WERI-Rb-1 (cell line): ENCODE measurements at regions not wholly inside any gene's neighbourhood (a gene's known extent, or its start where the extent isn't known, plus 50 kb on each side); places are given as distances from the start of the nearest gene placed in this dataset.
"Not testable (repeated sequence)": the region's sequence is repeated elsewhere in the genome, so short reads cannot be mapped to it uniquely, and the experiment has no call there.

Source experiments
- DNase-seq: peaks from one replicate; pipeline ENCODE4 v3.0.0-alpha.2; 2020
- H3K27ac ChIP-seq: fragments of 250-450 bp; sonication (Bioruptor Pico); 2 replicates; pipeline ENCODE4 v1.5.1; 2020; ENCODE audit warnings: mild to moderate bottlenecking, moderate library complexity
- H3K27me3 ChIP-seq: fragments of 250-450 bp; sonication (Bioruptor Pico); 2 replicates; pipeline ENCODE4 v1.5.1; 2021; ENCODE audit warnings: mild to moderate bottlenecking, low read depth, moderate library complexity; ENCODE audit not compliant: insufficient read depth, severe bottlenecking
- H3K36me3 ChIP-seq: fragments of 250-450 bp; sonication (Bioruptor Pico); 2 replicates; pipeline ENCODE4 v1.5.1; 2020; ENCODE audit warnings: mild to moderate bottlenecking, moderate library complexity
- H3K4me3 ChIP-seq: 2 replicates; pipeline ENCODE4 v1.5.1; 2011; ENCODE audit warnings: low read depth, mild to moderate bottlenecking, control low read depth, low read length
- H3K9me3 ChIP-seq: fragments of 250-450 bp; sonication (Bioruptor Pico); 2 replicates; pipeline ENCODE4 v1.5.1; 2021; ENCODE audit warnings: mild to moderate bottlenecking, moderate library complexity; ENCODE audit not compliant: severe bottlenecking
- TF ChIP-seq, protein P1 (sequence below): IDR thresholded peaks from 2 replicates; pipeline ENCODE4 v1.5.1; 2011; ENCODE audit warnings: low read depth, mild to moderate bottlenecking, control low read depth, inconsistent platforms, low read length

DNA sequence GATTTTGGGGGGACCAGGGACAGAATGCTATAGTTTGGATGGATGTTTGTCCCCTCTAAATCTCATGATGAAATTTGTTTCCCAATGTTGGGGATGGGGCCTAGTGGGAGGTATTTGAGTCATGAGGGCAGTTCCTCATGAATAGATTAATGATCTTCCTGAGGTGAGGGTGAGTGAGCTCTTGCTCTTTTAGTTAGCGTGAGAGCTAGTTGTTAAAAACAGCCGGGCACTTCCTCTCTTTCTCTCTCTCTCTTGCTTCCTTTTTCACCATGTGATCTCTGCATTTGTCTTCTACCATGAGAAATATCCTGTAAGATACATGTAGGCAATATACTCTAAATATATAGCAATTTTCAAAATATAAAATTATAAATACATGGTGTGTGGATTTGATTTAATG, 290.8 kb upstream of the PCDH9 start:
- TF ChIP-seq, protein P1, sequence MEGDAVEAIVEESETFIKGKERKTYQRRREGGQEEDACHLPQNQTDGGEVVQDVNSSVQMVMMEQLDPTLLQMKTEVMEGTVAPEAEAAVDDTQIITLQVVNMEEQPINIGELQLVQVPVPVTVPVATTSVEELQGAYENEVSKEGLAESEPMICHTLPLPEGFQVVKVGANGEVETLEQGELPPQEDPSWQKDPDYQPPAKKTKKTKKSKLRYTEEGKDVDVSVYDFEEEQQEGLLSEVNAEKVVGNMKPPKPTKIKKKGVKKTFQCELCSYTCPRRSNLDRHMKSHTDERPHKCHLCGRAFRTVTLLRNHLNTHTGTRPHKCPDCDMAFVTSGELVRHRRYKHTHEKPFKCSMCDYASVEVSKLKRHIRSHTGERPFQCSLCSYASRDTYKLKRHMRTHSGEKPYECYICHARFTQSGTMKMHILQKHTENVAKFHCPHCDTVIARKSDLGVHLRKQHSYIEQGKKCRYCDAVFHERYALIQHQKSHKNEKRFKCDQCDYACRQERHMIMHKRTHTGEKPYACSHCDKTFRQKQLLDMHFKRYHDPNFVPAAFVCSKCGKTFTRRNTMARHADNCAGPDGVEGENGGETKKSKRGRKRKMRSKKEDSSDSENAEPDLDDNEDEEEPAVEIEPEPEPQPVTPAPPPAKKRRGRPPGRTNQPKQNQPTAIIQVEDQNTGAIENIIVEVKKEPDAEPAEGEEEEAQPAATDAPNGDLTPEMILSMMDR, result no peak
- Histone ChIP-seq H3K4me3 (no peak overlapping the region), H3K9me3 (no peaks in the 10 kb centered on the region), H3K36me3 (no peaks in the 10 kb centered on the region), H3K27me3 (no peaks in the 10 kb centered on the region), H3K27ac (no peak overlapping the region)
- DNase-seq, result no peak

DNA sequence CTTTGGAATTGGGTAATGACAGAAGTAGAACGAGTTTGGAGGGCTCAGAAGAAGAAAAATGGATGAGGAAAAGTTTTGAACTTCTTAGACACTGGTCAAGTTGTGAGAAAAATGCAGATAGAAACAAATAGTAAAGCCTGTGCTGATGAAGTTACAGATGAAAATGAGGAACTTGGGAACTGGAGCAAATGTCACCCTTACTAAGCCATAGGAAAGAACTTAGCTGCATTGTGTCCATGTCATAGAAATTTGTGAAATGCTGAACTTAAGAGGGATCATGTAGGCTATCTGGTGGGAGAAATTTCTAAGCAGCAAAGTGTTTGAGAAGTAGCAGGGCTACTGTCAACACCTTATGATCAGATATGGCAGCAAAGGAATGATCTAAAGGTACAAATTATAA, 289.2 kb upstream of the PCDH9 start:
- Histone ChIP-seq H3K36me3 (no peaks in the 10 kb centered on the region), H3K9me3 (no peaks in the 10 kb centered on the region), H3K27ac (no peak overlapping the region), H3K4me3 (no peak overlapping the region), H3K27me3 (no peaks in the 10 kb centered on the region)
- TF ChIP-seq, protein P1, result no peak
- DNase-seq, result no peak

DNA sequence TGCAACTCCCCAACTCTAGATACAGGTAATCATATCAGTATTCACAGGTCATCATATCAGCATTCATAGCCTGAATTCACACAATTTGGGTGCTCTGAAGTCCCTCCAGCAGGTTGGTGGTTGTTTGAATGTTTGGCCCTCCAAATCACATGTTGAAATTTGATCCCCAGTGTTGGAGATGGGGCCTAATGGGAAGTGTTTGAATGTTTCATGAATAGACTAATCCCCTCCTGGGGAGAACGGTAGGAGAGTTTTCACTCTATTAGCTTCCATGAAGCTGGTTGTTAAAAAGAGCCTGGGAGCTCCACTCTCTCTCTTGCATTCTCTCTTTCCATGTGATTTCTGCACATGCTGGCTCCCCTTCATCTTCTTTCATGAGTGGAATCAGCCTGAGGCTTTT, 288.6 kb upstream of the PCDH9 start:
- DNase-seq, result no peak
- no peak overlapping the region for H3K4me3 ChIP-seq

DNA sequence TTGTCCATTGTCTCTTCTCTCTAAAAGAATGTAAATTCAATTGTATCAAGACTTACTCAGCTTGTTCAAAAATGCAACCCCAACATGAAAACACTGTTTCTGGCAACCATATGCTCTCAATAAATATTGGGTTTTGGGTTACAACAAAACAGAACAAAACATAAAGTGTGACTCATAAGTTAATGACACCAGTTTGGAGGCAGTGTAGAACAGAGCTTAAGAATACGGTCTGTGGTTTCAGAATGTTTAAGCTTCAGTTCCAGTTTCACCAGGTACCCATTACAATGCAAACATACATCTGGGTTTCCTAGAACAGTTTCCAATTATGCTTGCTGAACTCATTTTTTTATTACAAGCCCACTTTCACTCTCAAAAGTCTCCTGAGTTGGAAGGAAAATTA, 285.8 kb upstream of the PCDH9 start:
- Histone ChIP-seq H3K4me3 (no peak overlapping the region), H3K9me3 (no peaks in the 10 kb centered on the region), H3K27ac (no peak overlapping the region), H3K36me3 (no peaks in the 10 kb centered on the region), H3K27me3 (no peaks in the 10 kb centered on the region)
- TF ChIP-seq, protein P1, result no peak
- no peak for DNase-seq

More for the DNA sequence above, 288.6 kb upstream of the PCDH9 start:
- H3K36me3 ChIP-seq, result no peaks in the 10 kb centered on the region
- no peak overlapping the region for H3K27ac ChIP-seq
- H3K27me3 ChIP-seq, result no peaks in the 10 kb centered on the region
- TF ChIP-seq, protein P1, result no peak
- H3K9me3 ChIP-seq, result no peaks in the 10 kb centered on the region

DNA sequence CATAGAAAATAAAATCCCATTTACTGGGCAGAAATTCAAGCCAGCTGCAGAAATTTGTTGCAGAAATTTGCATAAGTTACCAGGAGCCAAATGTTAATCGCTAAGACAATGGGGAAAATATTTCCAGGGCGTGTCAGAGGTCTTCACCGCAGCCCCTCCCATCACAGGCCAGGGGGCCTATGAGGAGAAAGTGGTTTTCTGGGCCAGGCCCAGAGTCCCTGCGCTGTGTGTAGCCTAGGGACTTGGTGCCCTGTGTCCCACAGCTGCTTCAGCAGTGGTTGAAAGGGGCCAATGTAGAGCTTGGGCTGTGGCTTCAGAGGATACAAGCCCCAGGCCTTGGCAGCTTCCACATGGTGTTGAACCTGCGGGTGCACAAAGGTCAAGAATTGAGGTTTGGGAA, 278.9 kb upstream of the PCDH9 start:
- Histone ChIP-seq H3K9me3 (no peaks in the 10 kb centered on the region), H3K36me3 (no peaks in the 10 kb centered on the region), H3K27me3 (no peaks in the 10 kb centered on the region), H3K4me3 (no peak overlapping the region), H3K27ac (no peak overlapping the region)
- DNase-seq, result no peak
- TF ChIP-seq, protein P1, result no peak

DNA sequence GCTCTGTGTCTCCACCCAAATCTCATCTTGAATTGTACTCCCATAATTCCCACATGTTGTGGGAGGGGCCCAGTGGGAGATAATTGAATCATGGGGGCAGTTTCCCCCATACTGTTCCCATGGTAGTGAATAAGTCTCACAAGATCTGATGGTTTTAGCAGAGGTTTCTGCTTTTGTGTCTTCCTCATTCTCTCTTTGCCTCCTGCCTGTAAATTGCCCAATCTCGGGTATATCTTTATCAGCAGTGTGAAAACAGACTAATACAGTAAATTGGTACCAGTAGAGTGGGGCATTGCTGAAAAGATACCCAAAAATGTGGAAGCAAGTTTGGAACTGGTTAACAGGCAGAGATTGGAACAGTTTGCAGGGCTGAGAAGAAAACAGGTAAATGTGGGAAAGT, 278.1 kb upstream of the PCDH9 start:
- H3K36me3 ChIP-seq, H3K27ac ChIP-seq, H3K27me3 ChIP-seq, H3K9me3 ChIP-seq, DNase-seq, H3K4me3 ChIP-seq: not testable (repeated sequence)
